GM18909 (cell line): ENCODE measurements at regions not wholly inside any gene's neighbourhood (a gene's known extent, or its start where the extent isn't known, plus 50 kb on each side); places are given as distances from the start of the nearest gene placed in this dataset.
"Not testable (repeated sequence)": the region's sequence is repeated elsewhere in the genome, so short reads cannot be mapped to it uniquely, and the experiment has no call there.

Experiments used
- ATAC-seq: cut with Tn5 transposase; IDR thresholded peaks from one replicate; pipeline ENCODE4 v1.9.1; 2021; ENCODE audit warnings: mild to moderate bottlenecking; ENCODE audit not compliant: unreplicated experiment, poor library complexity

DNA sequence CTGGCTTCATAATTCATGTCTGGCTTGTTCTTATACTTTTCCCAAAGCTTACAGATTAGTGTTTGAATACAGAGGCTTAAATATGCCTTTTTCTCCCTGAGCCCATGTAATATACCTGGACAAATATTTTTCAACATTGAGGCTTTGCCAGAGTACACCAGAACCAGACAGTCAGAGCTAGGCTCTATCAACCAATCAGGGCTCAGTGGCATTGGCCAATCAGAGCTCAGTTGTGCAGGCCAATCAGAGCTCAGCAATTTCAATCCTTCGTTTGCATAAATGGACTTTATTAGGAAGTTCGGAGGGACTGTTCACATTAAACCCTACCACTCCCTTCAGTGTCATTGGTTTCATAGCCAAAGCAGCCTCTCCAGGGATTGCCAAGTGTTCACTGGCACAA is 51.2 kb upstream of the TMSB15B start:
- ATAC-seq: no peak

DNA sequence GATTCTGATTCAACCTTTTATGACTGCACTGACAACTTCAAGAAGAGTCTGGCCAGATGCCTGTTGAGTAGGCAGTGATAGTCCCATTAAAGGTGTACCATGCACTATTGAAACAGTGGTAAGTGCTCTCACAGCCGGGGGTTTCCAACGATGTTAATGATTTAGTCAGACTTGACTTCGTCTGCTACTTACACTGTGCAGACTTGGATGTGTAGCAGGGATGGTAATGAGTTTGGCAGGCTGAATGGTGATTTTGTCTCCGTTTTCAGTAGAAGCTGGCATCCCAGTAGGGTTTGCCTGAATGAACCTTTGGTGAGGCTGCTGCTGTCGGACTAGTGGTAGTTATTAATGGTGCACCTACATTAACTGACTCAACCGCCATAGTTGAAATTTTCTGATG is 52.0 kb upstream of the TMSB15B start:
- ATAC-seq: peak; percentile 45

- no peak for ATAC-seq
These were observed 58.1 kb upstream of the TMSB15B start for GRCh38 chrX:103904301-103904700.

- ATAC-seq: not testable (repeated sequence)
These were observed 59.8 kb upstream of the TMSB15B start for GRCh38 chrX:103902606-103903005.

GRCh38 chrX:103889216-103889615 is 57.2 kb upstream of the RAB9B start:
- ATAC-seq: no peak

- no peak for ATAC-seq
These were observed 54.6 kb upstream of the RAB9B start for GRCh38 chrX:103886624-103887023.

- ATAC-seq: no peak
These were observed 51.5 kb upstream of the RAB9B start for GRCh38 chrX:103883533-103883932.

DNA sequence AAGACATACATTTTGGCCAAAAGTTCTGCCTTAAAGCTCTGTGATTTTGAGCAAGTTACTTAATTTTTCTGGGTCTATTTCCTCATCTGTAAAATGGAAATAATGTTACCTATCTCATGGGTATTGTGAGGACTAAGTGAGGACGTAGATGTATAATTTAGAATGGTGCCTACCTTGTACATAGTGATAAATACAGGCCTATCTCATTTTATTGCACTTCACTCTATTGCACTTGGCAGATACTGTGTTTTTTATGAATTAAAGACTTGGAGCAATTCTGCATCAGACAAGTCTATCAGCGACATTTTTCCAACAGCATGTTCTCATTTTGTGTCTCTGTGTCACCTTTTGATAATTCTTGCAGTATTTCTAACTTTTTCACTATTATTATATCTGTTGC is 50.9 kb upstream of the RAB9B start:
- no peak for ATAC-seq
